ENCODE measurements at regions not wholly inside any gene's neighbourhood (a gene's known extent, or its start where the extent isn't known, plus 50 kb on each side); places are given as distances from the start of the nearest gene placed in this dataset.

DNA sequence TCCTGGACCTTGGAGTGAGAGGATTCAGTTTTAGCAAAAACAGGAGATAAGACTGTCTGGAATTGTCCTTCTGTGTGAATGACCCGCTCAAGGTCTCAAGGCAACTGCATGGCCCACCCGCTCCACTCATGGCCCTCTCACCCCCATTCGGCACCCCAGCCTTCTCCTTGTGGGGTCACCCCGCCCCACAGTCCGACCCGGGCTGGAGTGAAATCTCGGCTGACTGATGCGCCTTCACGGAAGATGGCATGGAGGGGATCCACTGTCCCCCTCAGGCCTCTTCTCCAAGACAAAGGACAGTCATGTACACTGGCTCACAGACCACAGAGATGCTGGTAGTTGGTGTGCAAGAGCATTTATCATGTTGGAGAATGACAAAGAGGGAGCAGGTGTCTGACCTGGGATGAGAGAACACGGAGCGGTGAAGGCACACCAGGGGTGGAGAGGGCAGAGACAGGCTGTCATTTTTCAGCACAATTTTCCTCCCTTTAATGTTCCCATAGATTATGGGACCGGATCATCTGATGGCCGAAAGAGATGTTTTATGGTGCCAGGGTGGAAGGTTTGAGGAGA lies 391.9 kb upstream of the TNRC6C start (continued):
- no peak for TF ChIP-seq EZH2 (IDR thresholded peaks at IDR 0.05; ENCODE audit: borderline replicate concordance, low read depth, low read length)

DNA sequence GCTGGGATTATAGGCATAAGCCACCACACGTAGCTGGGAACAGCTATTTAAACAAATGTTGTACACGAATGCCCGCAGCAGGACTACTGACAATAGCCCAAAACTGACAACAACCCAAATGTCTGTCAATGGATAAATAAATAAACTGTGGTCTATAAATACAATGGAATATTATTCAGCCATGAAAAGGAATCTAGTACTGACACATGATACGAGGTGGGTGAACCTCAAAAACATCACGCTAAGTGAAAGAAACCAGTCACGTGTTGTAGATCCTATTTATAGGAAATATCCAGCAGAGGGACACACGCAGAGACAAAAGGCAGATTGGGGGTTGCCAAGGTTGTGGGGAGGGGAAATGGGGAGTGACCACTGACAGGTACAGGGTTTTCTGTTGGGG lies 390.0 kb upstream of the TNRC6C start:
- Histone ChIP-seq H3K36me3 (ENCODE audit: control insufficient read depth, insufficient read depth, low read length) (no peaks in the 10 kb centered on the region), H3K9ac (ENCODE audit: insufficient read depth in 1 of 2, low read depth in 2 of 2, low read length in 2 of 2) (no peak overlapping the region), H3K9me1 (ENCODE audit: control insufficient read depth, insufficient read depth, low read length) (no peaks in the 10 kb centered on the region), H3K27ac (ENCODE audit: extremely low read depth, low read depth, low read length) (no peak overlapping the region), H3K27me3 (ENCODE audit: control insufficient read depth in 2 of 2, insufficient read depth in 2 of 2, low read length in 2 of 2) (peaks cover 32 to 65% of the 10 kb centered on the region in 2 experiments), H4K20me1 (replicated peaks; ENCODE audit: control insufficient read depth, insufficient read depth, low read length) (peaks cover 8% of the 10 kb centered on the region; the same call in 1 of the 2 replicates), H3K4me1 (replicated peaks in 1 of 2; ENCODE audit: control insufficient read depth in 2 of 2, insufficient read depth in 2 of 2, low read length in 2 of 2) (peaks cover 12 to 18% of the 10 kb centered on the region in 2 experiments), H3K4me3 (no peak overlapping the region), H2AFZ (ENCODE audit: low read depth, low read length) (no peak overlapping the region), H3K79me2 (ENCODE audit: control insufficient read depth, insufficient read depth, low read length) (no peaks in the 10 kb centered on the region), H3K4me2 (ENCODE audit: insufficient read depth, low read length) (no peak overlapping the region), H3K9me3 (replicated peaks; ENCODE audit: control insufficient read depth, insufficient read depth, low read depth, low read length) (no peaks in the 10 kb centered on the region)
- FAIRE-seq (no peak), ATAC-seq (no peak), DNase-seq (ENCODE audit: extremely low read depth in 1 of 4, low spot score in 3 of 4) (no peak)
- POLR2A ChIA-PET, result no interaction called here
- intact Hi-C loops (cut with micrococcal nuclease), result no loop called here
- no peak for TF ChIP-seq TAF15 (IDR thresholded peaks at IDR 0.05; ENCODE audit: low read depth, low read length)
- TF ChIP-seq, protein P1, sequence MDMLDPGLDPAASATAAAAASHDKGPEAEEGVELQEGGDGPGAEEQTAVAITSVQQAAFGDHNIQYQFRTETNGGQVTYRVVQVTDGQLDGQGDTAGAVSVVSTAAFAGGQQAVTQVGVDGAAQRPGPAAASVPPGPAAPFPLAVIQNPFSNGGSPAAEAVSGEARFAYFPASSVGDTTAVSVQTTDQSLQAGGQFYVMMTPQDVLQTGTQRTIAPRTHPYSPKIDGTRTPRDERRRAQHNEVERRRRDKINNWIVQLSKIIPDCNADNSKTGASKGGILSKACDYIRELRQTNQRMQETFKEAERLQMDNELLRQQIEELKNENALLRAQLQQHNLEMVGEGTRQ (CRISPR knock-in tag; IDR thresholded peaks at IDR 0.05), result 0 out of 2 replicates have a peak, but pooled peaks have one; percentile 8
- TF ChIP-seq, protein P2, sequence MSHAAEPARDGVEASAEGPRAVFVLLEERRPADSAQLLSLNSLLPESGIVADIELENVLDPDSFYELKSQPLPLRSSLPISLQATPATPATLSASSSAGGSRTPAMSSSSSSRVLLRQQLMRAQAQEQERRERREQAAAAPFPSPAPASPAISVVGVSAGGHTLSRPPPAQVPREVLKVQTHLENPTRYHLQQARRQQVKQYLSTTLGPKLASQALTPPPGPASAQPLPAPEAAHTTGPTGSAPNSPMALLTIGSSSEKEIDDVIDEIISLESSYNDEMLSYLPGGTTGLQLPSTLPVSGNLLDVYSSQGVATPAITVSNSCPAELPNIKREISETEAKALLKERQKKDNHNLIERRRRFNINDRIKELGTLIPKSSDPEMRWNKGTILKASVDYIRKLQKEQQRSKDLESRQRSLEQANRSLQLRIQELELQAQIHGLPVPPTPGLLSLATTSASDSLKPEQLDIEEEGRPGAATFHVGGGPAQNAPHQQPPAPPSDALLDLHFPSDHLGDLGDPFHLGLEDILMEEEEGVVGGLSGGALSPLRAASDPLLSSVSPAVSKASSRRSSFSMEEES (CRISPR knock-in tag; IDR thresholded peaks at IDR 0.05), result peak; percentile 12; the same call in 1 of the 2 replicates
- peak; percentile 72 for TF ChIP-seq USF1 (CRISPR knock-in tag; IDR thresholded peaks at IDR 0.05)
- TF ChIP-seq ZNF146 (CRISPR knock-in tag; IDR thresholded peaks at IDR 0.05; ENCODE audit: unreplicated experiment), result peak; percentile 93
- BruUV-seq (replicated peaks), result no TSS peak
- under 1% methylated on average over 7 of the region's 7 CpGs for WGBS (ENCODE audit: insufficient coverage, low coverage, missing lambda C conversion rate)
- in situ Hi-C loops (cut with MboI), result no loop called here
- CTCF ChIA-PET (ENCODE audit: low intra/inter-chr PET ratio), result no interaction called here
